GM18873 (cell line): ENCODE measurements at regions not wholly inside any gene's neighbourhood (a gene's known extent, or its start where the extent isn't known, plus 50 kb on each side); places are given as distances from the start of the nearest gene placed in this dataset.
A peak's percentile ranks its signal among the peaks of the same experiment; 100 is the strongest.
"Not testable (repeated sequence)": the region's sequence is repeated elsewhere in the genome, so short reads cannot be mapped to it uniquely, and the experiment has no call there.

ENCODE experiments used
- ATAC-seq: cut with Tn5 transposase; IDR thresholded peaks from one replicate; pipeline ENCODE4 v1.9.1; 2021; ENCODE audit warnings: mild to moderate bottlenecking, moderate library complexity, moderate number of reproducible peaks; ENCODE audit not compliant: unreplicated experiment, low FRiP score

DNA sequence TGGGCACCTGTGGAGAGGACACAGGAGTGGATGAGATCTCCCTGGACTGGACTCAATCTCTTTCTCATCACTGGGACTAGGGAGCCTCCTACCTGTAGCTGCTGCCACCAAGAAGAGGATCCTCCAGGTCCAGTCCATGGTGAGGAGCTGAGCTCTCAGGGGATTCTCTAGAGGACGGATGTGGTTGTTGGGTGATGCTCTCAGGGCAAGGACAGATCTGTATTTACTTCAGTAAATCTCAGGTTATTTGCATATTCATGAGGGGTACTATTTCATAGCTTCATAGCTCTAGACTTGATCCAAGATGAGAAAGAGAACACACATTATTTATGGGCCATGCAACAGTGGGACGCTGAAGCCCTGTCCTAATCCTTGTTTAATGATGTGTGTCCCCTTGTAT is 159.4 kb downstream of the POTEB start:
- peak; percentile 76 for ATAC-seq

DNA sequence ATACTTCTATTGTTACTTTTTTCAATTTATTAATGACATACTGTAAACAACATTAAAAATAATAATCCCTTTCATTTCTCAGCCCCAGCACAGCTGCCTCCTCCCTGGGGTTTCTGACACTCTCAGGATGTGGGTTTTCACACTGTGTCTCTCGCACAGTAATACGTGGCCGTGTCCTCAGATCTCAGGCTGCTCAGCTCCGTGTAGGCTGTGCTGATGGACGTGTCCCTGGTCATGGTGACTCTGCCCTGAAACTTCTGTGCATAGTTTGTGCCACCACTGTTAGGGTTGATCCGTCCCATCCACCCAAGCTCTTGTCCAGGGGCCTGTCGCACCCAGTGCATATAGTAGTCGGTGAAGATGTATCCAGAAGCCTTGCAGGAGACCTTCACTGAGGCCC is 159.9 kb downstream of the POTEB start:
- not testable (repeated sequence) for ATAC-seq

DNA sequence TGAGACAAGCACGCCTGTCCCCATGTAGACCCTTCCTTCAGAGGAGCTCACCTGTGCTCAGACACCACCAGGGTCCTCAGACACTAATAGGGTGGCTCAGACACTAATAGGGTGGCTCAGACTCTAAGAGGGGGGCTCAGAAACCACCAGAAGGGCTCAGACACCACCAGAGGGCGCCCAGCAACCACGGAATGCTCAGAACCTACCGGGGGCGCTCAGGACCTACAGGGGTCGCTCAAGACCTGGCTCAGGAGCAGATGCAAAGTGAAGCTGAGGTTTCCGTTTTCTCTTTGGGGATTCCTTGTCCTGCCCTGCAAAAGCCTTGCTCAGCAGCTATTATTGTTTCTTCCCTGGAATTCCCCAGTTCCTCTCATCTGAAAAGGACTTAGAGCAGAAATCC is 172.1 kb downstream of the POTEB start:
- not testable (repeated sequence) for ATAC-seq

DNA sequence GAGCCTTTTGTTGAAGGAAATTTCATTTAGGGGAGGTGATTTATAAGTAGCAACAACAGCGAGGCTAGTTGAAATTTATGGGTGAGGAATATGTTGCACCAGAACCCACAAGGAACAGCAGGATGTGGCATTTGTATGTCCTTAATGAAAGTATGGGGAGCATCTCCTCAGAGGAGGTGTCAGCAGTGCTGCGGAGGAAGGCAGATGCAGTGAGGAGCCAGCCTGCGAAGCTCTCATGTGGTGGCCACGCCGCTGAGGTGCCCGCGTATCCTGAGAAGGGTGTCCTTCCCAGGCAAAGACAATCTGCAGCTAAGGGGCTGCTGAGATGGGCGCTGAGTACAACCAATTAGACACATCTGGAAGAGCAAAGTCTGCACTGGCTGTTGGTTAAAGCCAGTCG is 178.9 kb downstream of the POTEB start:
- ATAC-seq, result not testable (repeated sequence)

DNA sequence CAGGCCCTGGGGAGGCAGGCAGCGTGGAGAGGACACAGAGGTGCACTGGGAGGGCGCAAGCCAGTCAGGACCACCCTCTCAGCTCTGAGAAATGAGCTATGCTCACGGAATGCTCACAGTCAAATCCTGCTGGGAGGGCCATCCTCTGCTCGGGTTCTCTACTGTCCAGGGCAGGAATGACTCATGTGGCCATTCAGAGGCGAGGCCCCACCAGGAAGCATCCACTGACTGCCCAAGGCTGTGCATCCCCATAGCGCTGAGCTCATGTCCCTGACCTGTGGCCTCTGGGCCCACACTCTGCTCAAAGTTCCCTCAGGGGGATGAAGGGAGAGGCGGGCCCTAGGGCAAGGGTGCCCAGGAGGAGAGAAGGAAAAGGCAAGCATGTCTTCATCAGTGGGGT is 182.4 kb downstream of the POTEB start:
- ATAC-seq, result not testable (repeated sequence)

GRCh38 chr15:21692471-21693102 is 184.9 kb downstream of the POTEB start:
- ATAC-seq, result not testable (repeated sequence)

GRCh38 chr15:21656798-21657397 is 216.6 kb upstream of the POTEB3 start:
- ATAC-seq, result not testable (repeated sequence)

GRCh38 chr15:21656114-21656746 is 215.9 kb upstream of the POTEB3 start:
- ATAC-seq, result not testable (repeated sequence)

- ATAC-seq, result not testable (repeated sequence)
Observed at GRCh38 chr15:21653707-21654106, 213.4 kb upstream of the POTEB3 start.

- not testable (repeated sequence) for ATAC-seq
Observed at GRCh38 chr15:21638770-21639169, 198.5 kb upstream of the POTEB3 start.

- ATAC-seq, result not testable (repeated sequence)
Observed at GRCh38 chr15:21626694-21627093, 186.4 kb upstream of the POTEB3 start.

DNA sequence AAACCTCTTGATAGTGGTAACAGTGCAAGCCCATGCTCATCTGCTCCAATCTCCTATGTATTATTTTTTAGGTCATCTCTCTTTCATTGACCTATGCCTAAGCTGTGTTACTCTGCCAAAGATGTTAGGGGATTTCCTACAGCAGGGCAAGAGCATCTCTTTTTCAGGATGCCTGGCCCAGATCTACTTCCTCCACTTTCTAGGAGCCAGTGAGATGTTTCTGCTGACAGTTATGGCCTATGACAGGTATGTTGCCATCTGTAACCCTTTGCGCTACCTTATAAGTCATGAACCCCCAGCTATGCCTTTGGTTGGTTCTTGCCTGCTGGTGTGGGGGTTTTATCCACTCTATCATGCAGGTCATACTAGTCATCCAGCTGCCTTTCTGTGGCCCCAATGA is 168.9 kb upstream of the POTEB3 start:
- not testable (repeated sequence) for ATAC-seq

GRCh38 chr15:21565426-21565825 is 125.1 kb upstream of the POTEB3 start:
- not testable (repeated sequence) for ATAC-seq

- ATAC-seq, result not testable (repeated sequence)
Observed at GRCh38 chr15:21551809-21552208, 111.5 kb upstream of the POTEB3 start.

DNA sequence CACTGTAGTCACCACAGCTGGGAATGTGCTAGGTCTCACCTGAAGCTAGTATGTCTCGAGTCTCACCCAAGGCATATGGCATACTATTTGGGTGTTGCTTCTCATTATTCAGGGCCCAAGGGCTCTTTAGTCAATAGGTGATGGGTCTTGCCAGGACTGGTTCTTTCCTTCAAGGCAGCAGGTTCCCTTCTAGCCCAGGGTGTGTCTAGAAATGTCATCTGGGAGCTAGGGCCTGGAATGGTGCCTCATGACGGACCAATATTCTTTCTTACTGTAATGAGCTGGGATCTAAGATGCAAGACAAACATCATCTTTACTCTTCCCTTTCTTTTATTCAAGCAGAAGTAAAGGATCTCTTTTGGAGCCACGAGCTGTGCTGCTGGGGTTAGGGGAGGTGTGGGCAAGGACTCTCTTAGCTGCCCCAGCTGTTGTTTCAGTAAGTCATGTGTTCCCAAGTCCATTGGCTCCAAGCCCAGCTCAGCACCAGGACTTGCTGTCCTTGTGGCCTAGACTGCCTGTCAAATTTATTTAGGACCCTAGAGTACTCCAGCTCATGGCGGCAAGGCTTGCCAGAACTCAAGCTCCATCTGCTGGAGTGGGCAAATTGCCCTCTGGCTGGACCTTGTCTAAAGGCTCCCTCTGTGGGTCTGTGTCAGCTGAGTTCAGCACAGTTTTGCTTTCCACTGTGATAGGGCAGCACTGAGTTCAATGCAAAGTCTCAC is 106.0 kb upstream of the POTEB3 start:
- ATAC-seq, result not testable (repeated sequence)

DNA sequence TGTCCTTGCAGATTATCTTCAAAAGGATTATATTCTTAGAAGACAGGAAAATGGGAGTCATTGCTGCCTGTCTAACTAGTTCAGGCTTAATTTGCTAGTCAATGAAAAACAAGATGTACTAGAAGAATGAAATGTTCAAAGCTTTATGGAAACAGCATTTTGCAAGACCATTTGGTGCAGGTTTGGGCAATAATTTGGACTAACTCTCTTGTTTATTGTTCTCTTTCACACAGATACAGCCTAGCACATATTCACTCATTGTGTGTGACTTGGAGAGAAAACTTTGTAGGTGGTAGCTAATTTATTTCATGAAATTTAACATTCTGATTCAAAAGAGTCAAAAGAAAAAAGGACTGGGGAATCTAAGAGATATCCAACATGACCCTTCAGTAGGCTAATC is 92.5 kb upstream of the POTEB3 start:
- not testable (repeated sequence) for ATAC-seq

GRCh38 chr15:21516248-21516647 is 75.9 kb upstream of the POTEB3 start:
- ATAC-seq, result not testable (repeated sequence)

- not testable (repeated sequence) for ATAC-seq
Observed at GRCh38 chr15:21515296-21515695, 75.0 kb upstream of the POTEB3 start.

- ATAC-seq, result not testable (repeated sequence)
Observed at GRCh38 chr15:21503021-21503420, 62.7 kb upstream of the POTEB3 start.
